COLO668 (cell line): ENCODE measurements at regions not wholly inside any gene's neighbourhood (a gene's known extent, or its start where the extent isn't known, plus 50 kb on each side); places are given as distances from the start of the nearest gene placed in this dataset.

Experiments
- DNase-seq: peaks from one replicate; lab custom pipeline; 2025; ENCODE audit not compliant: unreplicated experiment; lab: John Stamatoyannopoulos, UW

GRCh38 chr6:81253821-81254220 is 498.7 kb downstream of the TENT5A start:
- DNase-seq = no peak

GRCh38 chr6:81252231-81252630 is 500.2 kb downstream of the TENT5A start:
- no peak for DNase-seq

GRCh38 chr6:81246200-81246599 is 506.3 kb downstream of the TENT5A start:
- DNase-seq = no peak

- DNase-seq = no peak
Observed at GRCh38 chr6:81242624-81243023, 509.9 kb downstream of the TENT5A start.

- DNase-seq = no peak
Observed at GRCh38 chr6:81241126-81242041, 511.1 kb downstream of the TENT5A start.

- DNase-seq = no peak
Observed at GRCh38 chr6:81238390-81238789, 514.1 kb downstream of the TENT5A start.

- DNase-seq = no peak
Observed at GRCh38 chr6:81237226-81237625, 515.3 kb downstream of the TENT5A start.

GRCh38 chr6:81235512-81235911 is 517.0 kb downstream of the TENT5A start:
- DNase-seq = no peak

- DNase-seq = no peak
Observed at GRCh38 chr6:81233990-81234389, 518.5 kb downstream of the TENT5A start.

- no peak for DNase-seq
Observed at GRCh38 chr6:81228912-81229555, 523.4 kb downstream of the TENT5A start.

- no peak for DNase-seq
Observed at GRCh38 chr6:81226957-81227356, 525.5 kb downstream of the TENT5A start.

GRCh38 chr6:81216668-81217067 is 535.8 kb downstream of the TENT5A start:
- no peak for DNase-seq

GRCh38 chr6:81215092-81215432 is 537.4 kb downstream of the TENT5A start:
- DNase-seq = no peak

- DNase-seq = no peak
Observed at GRCh38 chr6:81214414-81215091, 537.9 kb downstream of the TENT5A start.

GRCh38 chr6:81204731-81205130 is 547.8 kb downstream of the TENT5A start:
- no peak for DNase-seq

- no peak for DNase-seq
Observed at GRCh38 chr6:81194374-81194773, 558.1 kb downstream of the TENT5A start.

- DNase-seq = no peak
Observed at GRCh38 chr6:81172056-81172740, 580.3 kb downstream of the TENT5A start.

- no peak for DNase-seq
Observed at GRCh38 chr6:81169166-81169565, 583.3 kb downstream of the TENT5A start.

- DNase-seq = no peak
Observed at GRCh38 chr6:81166770-81167169, 585.7 kb downstream of the TENT5A start.

- DNase-seq = no peak
Observed at GRCh38 chr6:81158956-81159355, 593.5 kb downstream of the TENT5A start.

- no peak for DNase-seq
Observed at GRCh38 chr6:81148751-81149150, 603.7 kb downstream of the TENT5A start.
